Transverse colon (tissue), 4 donors: ENCODE measurements at regions not wholly inside any gene's neighbourhood (a gene's known extent, or its start where the extent isn't known, plus 50 kb on each side); places are given as distances from the start of the nearest gene placed in this dataset.

Source experiments
- DNase-seq: peaks from one replicate; pipeline ENCODE4 v3.0.0-alpha.2; 2019
- H3K27ac ChIP-seq, 4 donors: fragments of 200-600 bp; sonication (generic); 2 replicates each; pipeline ENCODE4 v1.5.1; 2016 to 2018; ENCODE audit warnings: inconsistent platforms in 4 of 4
- H3K27me3 ChIP-seq: fragments of 200-600 bp; sonication (generic); 2 replicates; pipeline ENCODE4 v1.5.1; 2017; ENCODE audit warnings: inconsistent platforms
- H3K36me3 ChIP-seq, 4 donors: fragments of 200-600 bp; sonication (generic); 2 replicates each; pipeline ENCODE4 v1.5.1; 2017 to 2019; ENCODE audit warnings: inconsistent platforms in 4 of 4
- H3K4me1 ChIP-seq, 4 donors: fragments of 200-600 bp; sonication (generic); 2 replicates each; pipeline ENCODE4 v1.5.1; 2017 to 2020; ENCODE audit warnings: inconsistent platforms in 4 of 4
- H3K4me3 ChIP-seq, 4 donors: fragments of 200-600 bp; sonication (generic); 1 replicate in 1 of 4; 2 replicates in 3 of 4; pipeline versions ENCODE4 v1.5.1 to v1.6.1; 2017 to 2019; ENCODE audit warnings: inconsistent platforms in 4 of 4
- H3K9me3 ChIP-seq, 2 donors: fragments of 200-600 bp; sonication (generic); 2 replicates each; pipeline ENCODE4 v1.5.1; 2017 to 2019; ENCODE audit warnings: inconsistent platforms in 2 of 2
- CTCF ChIP-seq, 5 experiments: fragments of 200-600 bp in 3 of 5; fragments of 450-650 bp in 2 of 5; sonication (generic) in 3 of 5; IDR thresholded peaks; 1 replicate in 2 of 5; 2 replicates in 3 of 5; pipeline ENCODE4 v1.5.1; 2016 to 2017; ENCODE audit warnings: antibody characterized with exemption in 5 of 5, inconsistent platforms in 3 of 5, mild to moderate bottlenecking in 2 of 5, moderate library complexity in 1 of 5
- EP300 ChIP-seq: sonication (generic); formaldehyde crosslinking; IDR thresholded peaks from one replicate; pipeline ENCODE4 v1.6.1; 2017; ENCODE audit warnings: antibody characterized with exemption, low read depth
- POLR2A ChIP-seq: fragments of 450-650 bp; IDR thresholded peaks from one replicate; pipeline ENCODE4 v1.6.1; 2016; ENCODE audit warnings: antibody characterized with exemption, mild to moderate bottlenecking, moderate library complexity
- POLR2AphosphoS5 ChIP-seq, 3 donors: sonication (generic); formaldehyde crosslinking; IDR thresholded peaks; one replicate each; pipeline ENCODE4 v1.6.1; 2016; ENCODE audit warnings: antibody characterized with exemption in 3 of 3
- WGBS, 2 donors: methylation state at CpG; one replicate each; pipeline ENCODE4 v1.1.5; 2018; ENCODE audit warnings: low coverage in 1 of 2; 5-methylcytosine and 5-hydroxymethylcytosine counted together
- in situ Hi-C, 4 donors: fragments of 200-750 bp; cut with MboI; loops; one replicate each; pipeline versions ENCODE4 v1.15.0 to v1.15.1; 2017; ENCODE audit warnings: low sequenced_read_pairs in 3 of 4, low pct_ligation_motif_present in 1 of 4, low pct_unique_long_range_greater_than_20kb in 1 of 4
- intact Hi-C: fragments of 100-400 bp; cut with DNase I; formaldehyde crosslinking; loops from one replicate; pipeline ENCODE4 v1.15.1; 2023; ENCODE audit warnings: low total_unique reads

DNA sequence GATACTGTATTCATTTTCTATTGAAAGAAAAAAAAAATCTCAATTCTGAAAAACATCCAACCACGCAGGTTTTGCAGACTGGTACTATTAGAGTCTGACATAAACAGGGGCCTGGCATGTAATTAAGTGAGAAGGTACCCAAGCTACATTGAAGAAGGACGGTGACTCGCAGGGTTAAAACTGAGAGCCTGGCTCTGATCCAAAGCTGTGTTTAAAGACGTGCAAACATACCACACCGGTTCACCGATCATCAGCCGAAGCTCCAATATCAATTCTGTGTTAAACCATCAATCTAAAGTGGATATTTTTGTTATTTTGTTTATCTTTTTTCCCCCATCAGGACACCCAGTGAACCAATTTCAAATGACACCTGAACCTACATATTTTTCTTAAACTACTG is 108.1 kb upstream of the DIO3 start:
- Histone ChIP-seq H3K36me3 (no peaks in the 10 kb centered on the region), H3K4me3 (no peak overlapping the region), H3K9me3 (no peaks in the 10 kb centered on the region), H3K27ac (no peak overlapping the region), H3K4me1 (peaks cover 0 to 3% (median 0%) of the 10 kb centered on the region in 4 donors), H3K27me3 (peaks cover 50% of the 10 kb centered on the region)
- in situ Hi-C loops (no loop called here), intact Hi-C loops (no loop called here)
- DNase-seq: no peak
- WGBS, 2 donors: 47 to 50% methylated on average over 6 to 7 of the region's 7 CpGs
- TF ChIP-seq POLR2A: no peak
- no peak for TF ChIP-seq CTCF (IDR thresholded peaks at IDR 0.05)
- no peak for TF ChIP-seq POLR2AphosphoS5 (IDR thresholded peaks at IDR 0.05)

- intact Hi-C loops (no loop called here), in situ Hi-C loops (no loop called here)
- Histone ChIP-seq H3K4me1 (peaks cover 0 to 13% (median 8%) of the 10 kb centered on the region in 4 donors), H3K27me3 (peaks cover 60% of the 10 kb centered on the region), H3K27ac (no peak overlapping the region), H3K4me3 (no peak overlapping the region), H3K36me3 (no peaks in the 10 kb centered on the region), H3K9me3 (no peaks in the 10 kb centered on the region)
- TF ChIP-seq POLR2A (no peak), CTCF (IDR thresholded peaks at IDR 0.05) (no peak), POLR2AphosphoS5 (IDR thresholded peaks at IDR 0.05) (no peak), EP300 (no peak)
- no peak for DNase-seq
- 63 to 79% methylated on average over 4 of the region's 4 CpGs for WGBS, 2 donors
Measured at GRCh38 chr14:101454229-101454628, 107.1 kb upstream of the DIO3 start.

DNA sequence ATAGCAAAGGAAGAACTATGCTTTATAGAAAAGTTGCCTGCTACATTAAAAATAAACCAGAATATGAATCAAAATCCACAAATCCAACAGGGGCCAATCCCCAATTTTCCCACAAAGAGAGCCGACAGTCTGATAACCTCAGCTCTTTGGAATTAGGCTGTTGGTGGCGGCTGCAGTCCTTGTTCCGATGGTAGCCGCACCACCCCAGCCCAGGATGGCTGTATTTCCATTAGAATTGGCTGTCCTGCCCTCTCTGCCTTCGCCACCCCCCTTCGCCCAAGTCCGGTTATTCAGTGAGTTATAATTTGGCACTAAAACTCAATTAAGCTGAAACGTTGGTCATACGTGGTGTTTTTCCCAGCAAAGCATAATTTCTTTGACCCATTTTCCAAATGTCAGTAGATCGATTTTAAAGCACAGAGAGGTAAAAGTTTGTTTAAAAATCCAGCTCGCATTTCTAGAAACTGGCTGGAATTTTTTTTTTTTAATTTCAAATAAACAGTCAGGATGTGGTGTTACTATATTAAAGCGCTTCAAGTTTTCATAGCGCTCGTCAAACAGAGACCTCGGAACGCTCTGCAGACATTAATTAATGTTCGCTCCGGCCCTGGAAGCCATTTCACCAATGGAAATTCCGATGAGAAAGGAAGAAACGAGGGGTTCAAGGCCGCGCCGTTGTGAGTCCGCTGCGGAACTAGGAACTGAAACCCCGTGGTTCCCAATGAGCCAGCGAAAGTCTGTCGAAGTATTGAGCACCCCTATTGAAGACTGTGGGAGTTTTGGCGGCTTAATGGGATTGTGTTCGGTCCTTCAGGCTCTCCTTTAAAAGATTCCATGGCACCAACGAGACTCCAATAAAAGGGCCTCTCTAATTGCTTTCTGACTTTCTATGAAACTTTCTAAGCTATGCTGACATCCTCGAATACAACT is 104.8 kb upstream of the DIO3 start:
- DNase-seq: no peak
- H3K4me1 ChIP-seq: peaks cover 0 to 16% (median 10%) of the 10 kb centered on the region in 4 donors
- H3K27ac ChIP-seq: no peak overlapping the region
- H3K4me3 ChIP-seq: no peak overlapping the region
- no peaks in the 10 kb centered on the region for H3K9me3 ChIP-seq
- H3K27me3 ChIP-seq: peaks cover 83% of the 10 kb centered on the region
- intact Hi-C loops (no loop called here), in situ Hi-C loops (no loop called here)
- 40% methylated on average over 17 to 32 of the region's 32 CpGs for WGBS, 2 donors
- TF ChIP-seq POLR2A: no peak
- TF ChIP-seq CTCF (IDR thresholded peaks at IDR 0.05): no peak
- TF ChIP-seq POLR2AphosphoS5 (IDR thresholded peaks at IDR 0.05): no peak
- no peak for TF ChIP-seq EP300
- no peaks in the 10 kb centered on the region for H3K36me3 ChIP-seq

DNA sequence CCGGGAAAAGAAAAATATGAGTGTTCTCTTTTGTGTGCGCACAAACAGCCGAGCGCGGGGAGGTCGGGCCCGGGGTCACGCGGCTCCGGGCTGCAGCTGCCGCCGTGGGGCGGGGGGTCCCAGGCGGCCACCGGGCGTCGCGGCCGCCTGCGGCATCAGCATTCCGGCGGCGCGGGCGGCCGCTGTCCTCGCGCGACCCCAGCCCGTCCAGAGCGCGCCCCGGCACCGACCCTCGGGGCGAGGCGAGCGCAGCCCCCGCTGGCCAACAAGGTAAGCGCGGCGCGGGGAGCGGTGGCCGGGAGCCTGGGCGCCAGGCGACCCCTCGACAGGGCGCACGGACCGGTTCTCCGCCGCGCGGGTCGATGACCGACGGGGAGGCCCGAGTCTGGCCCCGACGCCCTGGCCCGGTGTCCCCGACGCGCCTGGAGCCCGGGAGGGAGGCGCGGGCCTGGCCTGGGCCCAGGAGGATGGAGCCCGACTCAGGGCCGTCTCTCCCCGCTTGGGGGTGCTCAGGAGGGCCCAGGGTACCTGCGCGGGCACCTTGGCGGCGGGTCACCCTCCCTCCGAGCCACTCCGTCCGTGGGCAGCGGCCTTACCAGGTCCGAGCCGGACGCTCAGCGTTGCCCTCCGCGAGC is 103.9 kb upstream of the DIO3 start:
- Histone ChIP-seq H3K36me3 (no peaks in the 10 kb centered on the region), H3K4me3 (no peak overlapping the region), H3K27ac (no peak overlapping the region), H3K27me3 (peaks cover 88% of the 10 kb centered on the region), H3K9me3 (no peaks in the 10 kb centered on the region), H3K4me1 (peaks cover 0 to 16% (median 10%) of the 10 kb centered on the region in 4 donors)
- intact Hi-C loops (no loop called here), in situ Hi-C loops (no loop called here)
- WGBS, 2 donors: 34% methylated on average over 70 of the region's 85 CpGs; no CpG with 5 or more reads in 1 of the 2 donors
- TF ChIP-seq EP300: no peak
- DNase-seq: no peak
